Subcutaneous abdominal adipose tissue (tissue), 5 donors: ENCODE measurements at regions not wholly inside any gene's neighbourhood (a gene's known extent, or its start where the extent isn't known, plus 50 kb on each side); places are given as distances from the start of the nearest gene placed in this dataset.

ENCODE experiments used
- H3K27ac ChIP-seq: one replicate; pipeline ENCODE4 v1.7.0; 2013; ENCODE audit warnings: low read depth, mild to moderate bottlenecking, inconsistent platforms, low read length, moderate library complexity
- H3K27me3 ChIP-seq, 5 donors: one replicate each; pipeline ENCODE4 v1.7.0; 2013; ENCODE audit warnings: low read length in 5 of 5, inconsistent platforms in 1 of 5; ENCODE audit not compliant: control insufficient read depth in 5 of 5, insufficient read depth in 4 of 5
- H3K36me3 ChIP-seq, 5 donors: one replicate each; pipeline ENCODE4 v1.7.0; 2013; ENCODE audit warnings: low read length in 5 of 5; ENCODE audit not compliant: control insufficient read depth in 5 of 5, insufficient read depth in 5 of 5
- H3K4me1 ChIP-seq, 5 donors: one replicate each; pipeline ENCODE4 v1.7.0; 2013; ENCODE audit warnings: low read length in 5 of 5, mild to moderate bottlenecking in 3 of 5, moderate library complexity in 1 of 5; ENCODE audit not compliant: control insufficient read depth in 5 of 5, insufficient read depth in 5 of 5
- H3K4me3 ChIP-seq, 5 donors: one replicate each; pipeline ENCODE4 v1.7.0; 2013; ENCODE audit warnings: low read length in 5 of 5, low read depth in 1 of 5
- H3K9ac ChIP-seq, 5 donors: one replicate each; pipeline ENCODE4 v1.7.0; 2013; ENCODE audit warnings: low read length in 5 of 5, mild to moderate bottlenecking in 4 of 5, moderate library complexity in 3 of 5
- H3K9me3 ChIP-seq, 5 donors: one replicate each; pipeline ENCODE4 v1.7.0; 2013; ENCODE audit warnings: low read length in 5 of 5; ENCODE audit not compliant: control insufficient read depth in 5 of 5
- donor health status: healthy.
- donor health status: healthy.
- donor health status: healthy.
- donor health status: healthy.
- donor health status: healthy.

DNA sequence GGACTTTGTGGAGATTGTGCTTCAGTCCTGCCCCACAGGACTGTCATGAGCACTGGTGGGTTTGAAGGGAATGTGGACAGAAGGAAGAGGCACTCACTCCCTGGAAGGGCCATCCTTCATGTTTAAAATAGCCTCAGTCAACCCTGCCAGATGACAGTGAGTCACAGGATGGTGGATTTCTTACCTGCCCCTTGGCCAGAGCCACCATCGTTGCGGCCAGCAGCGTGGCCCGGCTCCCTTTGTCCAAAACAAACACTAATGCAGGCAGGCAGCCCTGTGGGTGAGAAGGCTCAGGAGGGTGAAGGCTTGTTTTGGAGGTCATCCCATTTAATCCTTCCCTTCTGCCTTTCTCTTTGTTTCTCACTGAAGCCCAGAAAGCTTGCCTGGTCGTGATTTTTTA, 422.7 kb downstream of the CD83 start:
- Histone ChIP-seq H3K27ac (no peak overlapping the region), H3K9me3 (no peaks in the 10 kb centered on the region), H3K4me1 (peaks cover 0 to under 1% (median 0%) of the 10 kb centered on the region in 5 donors)

DNA sequence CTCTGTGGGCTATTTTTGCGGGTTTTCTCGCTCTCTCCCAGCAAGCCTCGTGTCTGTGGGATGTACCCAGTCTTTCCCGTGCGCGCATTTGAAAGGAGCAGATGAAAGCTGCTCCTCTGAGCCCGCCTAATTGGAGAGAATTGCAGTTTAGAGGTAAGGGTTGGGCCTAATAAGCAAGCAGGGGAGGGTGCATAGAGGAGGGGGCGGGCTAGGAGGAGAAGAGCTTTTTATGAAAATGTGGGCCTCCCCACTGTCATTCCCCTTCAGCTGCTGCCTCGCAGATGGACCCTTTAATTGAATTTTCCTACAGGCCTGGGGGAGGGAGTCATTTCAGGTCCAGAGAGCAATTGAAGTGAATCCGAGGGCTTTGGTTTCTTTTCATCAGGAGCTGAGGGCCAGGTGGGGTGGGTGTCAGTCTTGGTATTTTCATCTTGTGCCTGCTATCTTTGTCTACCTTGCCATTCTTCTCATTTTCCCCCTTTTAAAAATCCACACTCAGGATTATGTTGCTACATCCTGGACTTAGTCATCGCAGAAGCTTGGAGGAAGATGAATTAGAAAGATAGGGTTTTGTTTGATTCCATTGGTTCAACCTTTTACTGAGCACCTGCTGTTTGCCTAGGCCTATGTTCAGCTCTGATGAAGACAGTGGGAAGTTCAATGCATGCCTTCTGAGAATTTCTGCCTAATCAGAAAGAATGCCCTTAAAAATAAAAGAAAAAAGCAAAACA, 423.4 kb downstream of the CD83 start:
- Histone ChIP-seq H3K9me3 (no peaks in the 10 kb centered on the region), H3K9ac (no peak overlapping the region), H3K4me1 (peaks cover 0 to 4% (median 0%) of the 10 kb centered on the region in 5 donors), H3K36me3 (no peaks in the 10 kb centered on the region), H3K27ac (no peak overlapping the region), H3K4me3 (no peak overlapping the region), H3K27me3 (no peaks in the 10 kb centered on the region)

More for the DNA sequence above, 422.7 kb downstream of the CD83 start:
- Histone ChIP-seq H3K9ac (no peak overlapping the region), H3K4me3 (no peak overlapping the region), H3K27me3 (no peaks in the 10 kb centered on the region), H3K36me3 (no peaks in the 10 kb centered on the region)

DNA sequence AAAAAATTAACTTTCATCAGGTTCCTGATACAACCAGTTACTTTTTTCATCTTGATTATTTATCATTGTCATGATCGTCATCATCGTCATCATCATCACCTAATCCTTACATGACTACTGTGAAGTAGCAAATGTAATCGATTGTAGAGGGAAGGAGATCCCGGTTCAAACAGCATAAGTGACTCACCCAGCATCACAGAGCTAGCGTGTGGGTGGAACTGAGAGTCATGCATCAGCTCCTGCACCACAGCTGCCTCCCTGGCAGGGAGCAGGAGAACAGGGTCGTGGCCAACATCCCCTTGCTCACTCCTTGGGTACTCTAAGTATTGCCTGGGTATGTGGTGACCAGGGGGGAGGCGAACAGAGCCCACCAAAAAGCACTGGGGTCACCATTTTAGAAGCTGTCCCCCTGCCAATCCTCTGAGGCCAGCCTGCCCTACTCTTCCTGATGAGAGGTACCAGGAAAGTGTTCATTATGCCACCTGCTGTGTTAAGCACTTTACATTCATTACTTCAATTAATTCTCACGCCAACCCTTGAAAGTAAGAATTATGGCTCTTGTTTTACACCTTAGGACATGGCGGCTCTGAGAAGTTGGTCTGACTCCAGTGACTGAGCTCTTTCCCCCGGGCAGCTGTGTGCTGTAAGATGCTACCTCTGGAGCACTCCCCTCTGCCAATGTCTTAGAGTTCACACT, 425.2 kb downstream of the CD83 start:
- H3K4me1 ChIP-seq = peaks cover 0 to 4% (median 0%) of the 10 kb centered on the region in 5 donors
- no peaks in the 10 kb centered on the region for H3K9me3 ChIP-seq

DNA sequence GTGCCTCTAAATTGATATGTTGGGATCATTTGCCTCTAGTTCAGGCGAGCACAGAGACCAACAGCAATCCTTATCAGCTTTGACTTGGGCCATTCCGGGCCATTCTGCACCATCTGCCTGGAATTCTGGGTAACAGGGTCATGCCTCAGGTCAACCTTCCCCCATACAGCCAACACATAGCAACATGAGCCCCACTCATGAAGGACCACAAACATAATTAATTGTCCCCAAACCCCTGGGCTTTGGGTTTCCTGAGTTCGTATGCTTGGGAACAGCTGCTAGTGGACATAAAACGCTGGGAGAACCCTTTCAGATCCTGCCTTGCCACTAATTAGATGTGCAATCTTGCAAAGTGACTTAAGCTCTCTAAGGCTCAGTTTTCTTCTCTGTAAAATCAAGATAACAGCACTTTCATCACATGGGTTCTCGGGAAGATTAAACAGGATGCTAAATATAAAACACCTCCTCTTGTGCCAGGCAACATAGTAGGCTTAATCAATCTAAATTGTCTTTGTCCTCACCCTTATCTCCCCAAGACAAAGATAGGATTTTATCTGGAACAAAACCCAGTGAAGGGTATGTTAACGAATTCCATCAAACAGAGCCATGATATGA, 426.5 kb downstream of the CD83 start:
- Histone ChIP-seq H3K27me3 (no peaks in the 10 kb centered on the region), H3K4me1 (peaks cover 0 to 4% (median 0%) of the 10 kb centered on the region in 5 donors), H3K27ac (no peak overlapping the region), H3K9me3 (no peaks in the 10 kb centered on the region), H3K4me3 (no peak overlapping the region), H3K9ac (no peak overlapping the region), H3K36me3 (no peaks in the 10 kb centered on the region)

More for the DNA sequence above, 425.2 kb downstream of the CD83 start:
- Histone ChIP-seq H3K4me3 (no peak overlapping the region), H3K27ac (no peak overlapping the region), H3K9ac (no peak overlapping the region), H3K36me3 (no peaks in the 10 kb centered on the region), H3K27me3 (no peaks in the 10 kb centered on the region)

DNA sequence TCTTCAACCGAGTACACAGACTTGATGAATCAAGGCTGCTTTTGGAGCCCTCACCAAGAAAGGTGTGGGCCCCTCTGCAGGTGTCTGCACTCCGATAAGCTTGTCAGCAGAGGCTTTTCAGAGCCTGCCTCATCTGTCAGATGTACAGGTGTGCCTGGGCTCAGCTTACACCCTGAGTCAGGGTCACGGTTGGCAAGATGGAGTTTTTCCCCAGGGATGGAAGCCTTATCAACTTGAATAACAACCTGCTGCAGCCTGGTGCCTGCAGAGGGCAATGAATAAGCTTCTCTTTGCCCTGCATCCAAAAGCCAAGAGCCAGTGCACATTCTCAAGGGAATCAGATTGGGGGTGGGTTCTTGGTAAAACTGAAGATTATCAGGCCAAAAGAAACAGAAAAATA, 427.1 kb downstream of the CD83 start:
- Histone ChIP-seq H3K27me3 (no peaks in the 10 kb centered on the region), H3K9me3 (no peaks in the 10 kb centered on the region), H3K4me3 (no peak overlapping the region), H3K4me1 (peaks cover 0 to 4% (median 0%) of the 10 kb centered on the region in 5 donors), H3K36me3 (no peaks in the 10 kb centered on the region), H3K9ac (no peak overlapping the region), H3K27ac (no peak overlapping the region)

DNA sequence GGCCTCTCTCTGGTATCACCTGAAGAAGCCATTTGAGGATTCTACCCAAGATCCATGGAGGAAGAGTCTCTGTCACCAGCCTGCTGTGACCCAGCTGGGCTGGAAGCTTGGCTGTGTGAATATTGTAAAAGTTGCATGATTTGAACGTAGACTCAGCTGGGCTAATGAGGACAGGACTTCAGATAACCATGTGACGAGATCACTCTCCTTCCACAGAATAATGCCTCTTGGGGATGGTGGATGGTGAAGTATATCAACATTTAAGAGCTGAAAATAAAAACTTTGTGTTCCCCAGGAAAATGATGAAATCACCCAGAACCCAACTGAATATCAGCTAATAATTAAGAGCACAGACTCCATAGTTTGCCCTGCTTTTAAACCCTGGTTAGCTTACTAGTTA, 427.9 kb downstream of the CD83 start:
- Histone ChIP-seq H3K27ac (no peak overlapping the region), H3K4me3 (no peak overlapping the region), H3K4me1 (peaks cover 0 to 4% (median 0%) of the 10 kb centered on the region in 5 donors), H3K9me3 (no peaks in the 10 kb centered on the region), H3K9ac (no peak overlapping the region), H3K27me3 (no peaks in the 10 kb centered on the region), H3K36me3 (no peaks in the 10 kb centered on the region)

DNA sequence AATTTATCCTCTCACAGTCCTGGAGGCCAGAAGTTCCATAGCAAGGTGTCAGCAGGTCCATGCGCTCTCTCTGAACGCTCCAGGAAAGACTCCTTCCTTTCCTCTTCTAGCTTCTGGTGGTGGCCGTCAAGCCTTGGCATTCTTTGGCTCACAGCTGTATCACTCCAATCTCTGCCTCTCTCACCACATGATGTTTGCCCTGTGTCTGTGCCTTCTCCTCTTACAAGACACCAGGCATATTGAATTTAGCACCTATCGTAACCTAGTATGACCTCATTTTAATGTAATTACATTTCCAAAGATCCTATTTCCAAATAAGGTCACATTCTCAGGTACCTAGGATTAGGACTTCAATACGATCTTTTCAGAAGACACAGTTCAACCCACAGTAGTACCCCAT, 428.5 kb downstream of the CD83 start:
- Histone ChIP-seq H3K9me3 (no peaks in the 10 kb centered on the region), H3K4me1 (peaks cover 0 to 4% (median under 1%) of the 10 kb centered on the region in 5 donors), H3K27ac (no peak overlapping the region), H3K9ac (no peak overlapping the region), H3K36me3 (no peaks in the 10 kb centered on the region), H3K4me3 (no peak overlapping the region), H3K27me3 (no peaks in the 10 kb centered on the region)

DNA sequence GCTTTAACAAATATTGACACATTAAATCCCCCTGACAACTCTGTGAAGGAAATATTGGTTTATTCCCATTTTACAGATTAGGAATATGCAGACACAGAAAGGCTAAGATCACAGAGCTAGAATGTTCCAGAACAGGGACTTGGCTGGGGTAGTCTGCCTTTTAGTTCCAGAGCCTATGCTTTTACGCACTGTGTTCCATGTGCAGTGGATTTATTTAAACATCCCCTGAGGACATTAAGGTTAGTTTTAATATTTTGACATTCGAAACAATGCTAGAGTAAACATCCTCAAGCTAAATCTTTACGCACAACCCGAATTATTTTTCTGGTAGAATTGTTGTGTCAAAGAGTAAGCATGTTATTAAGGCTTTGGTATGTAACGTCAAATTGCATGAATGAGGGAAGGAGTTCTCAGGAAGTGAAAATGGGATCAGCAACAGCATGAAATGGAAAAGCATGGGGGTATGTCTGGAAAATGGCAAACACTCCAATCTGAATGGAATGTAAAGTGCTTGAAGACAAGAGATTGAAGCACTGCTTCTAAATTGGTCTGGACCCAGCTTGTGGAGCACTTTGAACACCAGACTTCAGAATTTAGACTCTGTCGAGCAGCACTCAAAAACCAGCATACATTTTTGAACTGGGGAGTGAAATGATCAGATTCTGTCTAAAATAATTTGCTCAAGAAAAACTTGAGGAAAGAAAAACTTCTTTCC, 429.9 kb downstream of the CD83 start:
- no peaks in the 10 kb centered on the region for H3K27me3 ChIP-seq
- H3K27ac ChIP-seq = no peak overlapping the region
- no peak overlapping the region for H3K9ac ChIP-seq
- no peaks in the 10 kb centered on the region for H3K36me3 ChIP-seq
- H3K4me1 ChIP-seq = peaks cover 0 to 9% (median 4%) of the 10 kb centered on the region in 5 donors
- no peaks in the 10 kb centered on the region for H3K9me3 ChIP-seq
- H3K4me3 ChIP-seq = no peak overlapping the region

DNA sequence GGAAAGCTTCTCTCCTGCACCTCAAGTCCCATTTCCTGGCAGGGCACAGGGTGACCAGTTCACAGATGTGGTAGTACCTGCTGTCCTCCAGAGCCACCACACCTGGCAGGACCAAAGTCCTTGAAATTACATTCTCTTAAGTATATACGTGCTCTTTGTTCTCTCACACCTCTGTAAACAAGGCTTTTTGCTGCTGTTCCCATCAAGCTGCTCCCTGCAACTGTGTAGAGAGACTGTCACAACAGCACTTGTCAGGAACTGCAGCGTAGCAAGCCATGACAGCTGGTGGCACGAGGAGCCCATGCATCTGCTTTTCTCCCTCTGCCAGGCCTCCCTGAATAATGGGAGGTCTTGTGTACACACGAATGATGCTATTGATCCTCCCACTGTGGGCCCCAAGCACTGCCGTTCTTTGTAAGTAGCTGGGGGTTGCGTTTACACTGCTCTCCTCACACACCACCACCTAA, 431.8 kb downstream of the CD83 start:
- no peak overlapping the region for H3K9ac ChIP-seq
- no peak overlapping the region for H3K27ac ChIP-seq
- peaks cover 0 to 9% (median 4%) of the 10 kb centered on the region in 5 donors for H3K4me1 ChIP-seq
- H3K4me3 ChIP-seq = no peak overlapping the region
- H3K36me3 ChIP-seq = no peaks in the 10 kb centered on the region
- H3K9me3 ChIP-seq = no peaks in the 10 kb centered on the region
- no peaks in the 10 kb centered on the region for H3K27me3 ChIP-seq
